HEK293T (cell line): ENCODE measurements at regions not wholly inside any gene's neighbourhood (a gene's known extent, or its start where the extent isn't known, plus 50 kb on each side); places are given as distances from the start of the nearest gene placed in this dataset.

Experiments used
- CTCF ChIA-PET: fragments of 350-600 bp; formaldehyde crosslinking; extraction: SDS; loops from one replicate; lab custom pipeline; 2021; ENCODE audit warnings: antibody characterized with exemption, inconsistent platforms; lab: Yijun Ruan, JAX
- POLR2A ChIA-PET: fragments of 350-600 bp; formaldehyde crosslinking; extraction: SDS; loops from one replicate; lab custom pipeline; 2020; ENCODE audit warnings: antibody characterized with exemption, inconsistent platforms; lab: Yijun Ruan, JAX
- DNase-seq: peaks from one replicate; pipeline ENCODE4 v3.0.0; 2012; ENCODE audit warnings: mixed read lengths; ENCODE audit errors: extremely low spot score
- ARNT ChIP-seq: fragments of 450-650 bp; IDR thresholded peaks from 2 replicates; pipeline ENCODE4 v1.6.1; 2017; ENCODE audit warnings: mild to moderate bottlenecking
- BHLHE40 ChIP-seq: fragments of 450-650 bp; IDR thresholded peaks from 2 replicates; pipeline ENCODE4 v1.6.1; 2016; ENCODE audit warnings: mild to moderate bottlenecking, moderate library complexity, borderline replicate concordance
- CTBP1 ChIP-seq: fragments of 450-650 bp; IDR thresholded peaks from 2 replicates; pipeline ENCODE4 v1.6.1; 2016; ENCODE audit warnings: borderline replicate concordance
- ELF4 ChIP-seq: fragments of 450-650 bp; IDR thresholded peaks from 2 replicates; pipeline ENCODE4 v1.6.1; 2017; ENCODE audit warnings: antibody characterized with exemption
- FOXA1 ChIP-seq: fragments of 450-650 bp; IDR thresholded peaks from 2 replicates; pipeline ENCODE4 v1.6.1; 2016; ENCODE audit warnings: mild to moderate bottlenecking
- FOXK2 ChIP-seq: fragments of 450-650 bp; IDR thresholded peaks from 2 replicates; pipeline ENCODE4 v1.6.1; 2016; ENCODE audit warnings: mild to moderate bottlenecking
- FOXM1 ChIP-seq: fragments of 450-650 bp; IDR thresholded peaks from 2 replicates; pipeline ENCODE4 v1.6.1; 2017; ENCODE audit warnings: mild to moderate bottlenecking, borderline replicate concordance
- HDGF ChIP-seq: fragments of 450-650 bp; IDR thresholded peaks from 2 replicates; pipeline ENCODE4 v1.6.1; 2017; ENCODE audit warnings: antibody characterized with exemption, borderline replicate concordance
- L3MBTL2 ChIP-seq: fragments of 450-650 bp; conservative IDR thresholded peaks from 2 replicates; pipeline ENCODE4 v1.6.1; 2016; ENCODE audit warnings: mild to moderate bottlenecking
- LEF1 ChIP-seq: fragments of 450-650 bp; IDR thresholded peaks from 2 replicates; pipeline ENCODE4 v1.6.1; 2017; ENCODE audit warnings: mild to moderate bottlenecking, borderline replicate concordance
- NFRKB ChIP-seq: fragments of 450-650 bp; IDR thresholded peaks from 2 replicates; pipeline ENCODE4 v1.6.1; 2016; ENCODE audit warnings: mild to moderate bottlenecking, moderate library complexity
- PKNOX1 ChIP-seq: fragments of 450-650 bp; IDR thresholded peaks from 2 replicates; pipeline ENCODE4 v1.6.1; 2016
- SP1 ChIP-seq: fragments of 450-650 bp; IDR thresholded peaks from 2 replicates; pipeline ENCODE4 v1.6.1; 2017
- SUZ12 ChIP-seq: fragments of 450-650 bp; IDR thresholded peaks from 2 replicates; pipeline ENCODE4 v1.6.1; 2016; ENCODE audit warnings: mild to moderate bottlenecking
- TARDBP ChIP-seq: fragments of 450-650 bp; IDR thresholded peaks from 2 replicates; pipeline ENCODE4 v1.6.1; 2016
- ZNF384 ChIP-seq: fragments of 450-650 bp; IDR thresholded peaks from 2 replicates; pipeline ENCODE4 v1.6.1; 2016

- ChIA-PET CTCF (no interaction called here), POLR2A (no interaction called here)
- TF ChIP-seq FOXK2 = no peak
- TF ChIP-seq CTBP1 = no peak
- TF ChIP-seq LEF1 = no peak
- TF ChIP-seq HDGF = no peak
- TF ChIP-seq TARDBP = no peak
- TF ChIP-seq ZNF384 = no peak
- no peak for TF ChIP-seq SUZ12
- no peak for DNase-seq
These were observed 246.3 kb upstream of the ANKRD50 start for GRCh38 chr4:124958847-124959246.

- ChIA-PET CTCF (no interaction called here), POLR2A (no interaction called here)
- DNase-seq = no peak
- TF ChIP-seq NFRKB (no peak), LEF1 (no peak), BHLHE40 (no peak), FOXM1 (no peak), SP1 (no peak), ARNT (no peak), TARDBP (no peak), L3MBTL2 (no peak), HDGF (no peak), CTBP1 (no peak), PKNOX1 (no peak), ELF4 (no peak), ZNF384 (no peak), SUZ12 (no peak), FOXA1 (no peak), FOXK2 (no peak)
These were observed 242.9 kb upstream of the ANKRD50 start for GRCh38 chr4:124955476-124955875.

DNA sequence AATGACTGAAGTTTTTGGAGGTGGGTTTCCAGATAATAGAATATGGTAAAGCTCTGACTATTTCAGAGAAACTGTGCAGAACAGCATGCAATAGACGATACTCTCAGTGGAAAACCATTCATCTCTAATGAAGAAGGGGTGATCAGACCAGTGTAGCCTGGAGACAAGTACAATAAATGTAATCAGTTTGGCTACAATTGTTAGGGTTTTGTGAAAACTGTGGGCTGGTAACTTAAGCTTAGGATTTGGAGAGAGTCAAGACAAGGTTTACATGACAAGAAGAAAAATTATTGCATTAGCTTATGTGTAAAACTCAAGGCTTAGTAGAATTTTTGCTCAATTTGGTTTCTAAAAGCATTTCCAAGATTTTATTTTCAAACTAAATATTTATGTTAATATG lies 241.5 kb upstream of the ANKRD50 start:
- POLR2A ChIA-PET = no interaction called here
- TF ChIP-seq TARDBP = no peak
- no peak for TF ChIP-seq HDGF
- no peak for TF ChIP-seq ARNT
- no peak for TF ChIP-seq FOXA1
- no peak for TF ChIP-seq SUZ12
- no peak for TF ChIP-seq FOXM1
- TF ChIP-seq L3MBTL2 = no peak
- no peak for TF ChIP-seq NFRKB
- TF ChIP-seq LEF1 = no peak
- no peak for TF ChIP-seq BHLHE40
- no peak for TF ChIP-seq PKNOX1
- no peak for TF ChIP-seq ZNF384
- no peak for TF ChIP-seq FOXK2
- TF ChIP-seq CTBP1 = no peak
- no peak for TF ChIP-seq ELF4
- no peak for TF ChIP-seq SP1
- no peak for DNase-seq
- CTCF ChIA-PET = no interaction called here

- POLR2A ChIA-PET = no interaction called here
- no peak for DNase-seq
- CTCF ChIA-PET = no interaction called here
- TF ChIP-seq BHLHE40 (no peak), ELF4 (no peak), LEF1 (no peak), HDGF (no peak), NFRKB (no peak), SUZ12 (no peak), L3MBTL2 (no peak), ZNF384 (no peak), FOXA1 (no peak)
These were observed 241.0 kb upstream of the ANKRD50 start for GRCh38 chr4:124953486-124953885.

DNA sequence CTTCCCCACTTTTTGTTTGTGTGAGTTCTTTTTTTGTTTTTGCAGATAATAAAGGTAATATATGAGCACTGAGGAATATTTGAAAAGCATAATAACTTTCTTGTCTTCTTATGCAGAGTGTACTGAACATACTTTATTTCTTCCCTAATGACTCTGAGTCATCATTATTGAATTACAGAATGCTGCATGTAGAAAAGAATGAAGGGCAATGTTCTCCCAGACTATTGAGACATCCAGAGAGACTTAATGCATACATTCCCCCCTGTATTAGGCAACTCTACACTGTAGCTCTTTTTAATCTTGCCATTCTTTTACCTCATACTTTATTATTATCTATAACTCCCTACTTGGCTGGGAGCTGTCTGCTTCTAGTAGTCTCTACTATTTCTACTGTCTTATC lies 240.5 kb upstream of the ANKRD50 start:
- ChIA-PET CTCF (no interaction called here), POLR2A (no interaction called here)
- TF ChIP-seq FOXM1 = no peak
- no peak for TF ChIP-seq SP1
- TF ChIP-seq CTBP1 = no peak
- no peak for TF ChIP-seq LEF1
- TF ChIP-seq FOXK2 = no peak
- no peak for TF ChIP-seq HDGF
- no peak for TF ChIP-seq L3MBTL2
- no peak for DNase-seq

DNA sequence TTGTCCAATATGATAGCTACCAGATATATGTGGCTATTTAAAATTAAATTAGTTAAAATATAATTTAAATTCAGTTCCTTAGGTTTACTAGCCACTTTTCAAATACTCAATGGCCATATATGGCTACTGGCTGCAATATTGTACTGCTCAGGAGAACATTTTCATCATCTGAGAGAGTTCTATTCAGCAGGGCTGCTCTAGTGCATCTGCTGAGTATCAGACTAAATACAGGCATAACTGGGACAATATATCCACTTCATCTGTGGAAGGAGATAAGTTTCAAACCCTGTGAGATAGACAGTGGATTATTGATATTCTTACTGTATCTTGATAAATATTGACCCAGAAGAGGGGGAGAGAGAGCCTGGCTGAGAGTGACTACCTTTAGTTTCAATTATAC lies 240.1 kb upstream of the ANKRD50 start:
- ChIA-PET CTCF (interaction anchor here (0.6 kb wide), 1 partner anchor 12 kb away, joined by 3 read pairs; no protein-coding TSS in a partner anchor), POLR2A (no interaction called here)
- no peak for TF ChIP-seq FOXA1
- no peak for TF ChIP-seq SP1
- DNase-seq = no peak

GRCh38 chr4:124948976-124949597 lies 236.6 kb upstream of the ANKRD50 start:
- no peak for DNase-seq
- CTCF ChIA-PET = no interaction called here
- TF ChIP-seq FOXM1 (no peak), ELF4 (no peak), CTBP1 (no peak), TARDBP (no peak), ARNT (no peak), ZNF384 (no peak), HDGF (no peak), BHLHE40 (no peak), LEF1 (no peak), PKNOX1 (no peak), FOXA1 (no peak), NFRKB (no peak), SUZ12 (no peak), L3MBTL2 (no peak), FOXK2 (no peak)
- POLR2A ChIA-PET = no interaction called here
